ENCODE measurements at regions not wholly inside any gene's neighbourhood (a gene's known extent, or its start where the extent isn't known, plus 50 kb on each side); places are given as distances from the start of the nearest gene placed in this dataset.

- TF ChIP-seq, protein P1, sequence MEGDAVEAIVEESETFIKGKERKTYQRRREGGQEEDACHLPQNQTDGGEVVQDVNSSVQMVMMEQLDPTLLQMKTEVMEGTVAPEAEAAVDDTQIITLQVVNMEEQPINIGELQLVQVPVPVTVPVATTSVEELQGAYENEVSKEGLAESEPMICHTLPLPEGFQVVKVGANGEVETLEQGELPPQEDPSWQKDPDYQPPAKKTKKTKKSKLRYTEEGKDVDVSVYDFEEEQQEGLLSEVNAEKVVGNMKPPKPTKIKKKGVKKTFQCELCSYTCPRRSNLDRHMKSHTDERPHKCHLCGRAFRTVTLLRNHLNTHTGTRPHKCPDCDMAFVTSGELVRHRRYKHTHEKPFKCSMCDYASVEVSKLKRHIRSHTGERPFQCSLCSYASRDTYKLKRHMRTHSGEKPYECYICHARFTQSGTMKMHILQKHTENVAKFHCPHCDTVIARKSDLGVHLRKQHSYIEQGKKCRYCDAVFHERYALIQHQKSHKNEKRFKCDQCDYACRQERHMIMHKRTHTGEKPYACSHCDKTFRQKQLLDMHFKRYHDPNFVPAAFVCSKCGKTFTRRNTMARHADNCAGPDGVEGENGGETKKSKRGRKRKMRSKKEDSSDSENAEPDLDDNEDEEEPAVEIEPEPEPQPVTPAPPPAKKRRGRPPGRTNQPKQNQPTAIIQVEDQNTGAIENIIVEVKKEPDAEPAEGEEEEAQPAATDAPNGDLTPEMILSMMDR (IDR thresholded peaks at IDR 0.05), result no peak
- no peak for TF ChIP-seq POLR2A (IDR thresholded peaks at IDR 0.05)
Observed at GRCh38 chr4:36823199-36823967, 421.2 kb upstream of the NWD2 start.
